LNCaP clone FGC (cell line): ENCODE measurements at regions not wholly inside any gene's neighbourhood (a gene's known extent, or its start where the extent isn't known, plus 50 kb on each side); places are given as distances from the start of the nearest gene placed in this dataset.

Experiments
- DNase-seq: peaks from one replicate; pipeline ENCODE4 v3.0.0-alpha.2; 2011; ENCODE audit warnings: low read depth
- H3K4me3 ChIP-seq: 2 replicates; pipeline ENCODE4 v1.5.1; 2011; ENCODE audit warnings: mild to moderate bottlenecking, low read depth, low read length, control low read depth
- CTCF ChIP-seq: IDR thresholded peaks from 2 replicates; pipeline ENCODE4 v1.5.1; 2012; ENCODE audit warnings: mild to moderate bottlenecking; ENCODE audit not compliant: control insufficient read depth, insufficient read depth; ENCODE audit errors: extremely low read depth

GRCh38 chrX:5586726-5587125 lies 641.9 kb downstream of the NLGN4X start:
- TF ChIP-seq CTCF = no peak
- H3K4me3 ChIP-seq = no peak overlapping the region
- DNase-seq = no peak

GRCh38 chrX:5575407-5575806 lies 653.3 kb downstream of the NLGN4X start:
- DNase-seq = no peak
- no peak for TF ChIP-seq CTCF

GRCh38 chrX:5568934-5569333 lies 659.7 kb downstream of the NLGN4X start:
- no peak overlapping the region for H3K4me3 ChIP-seq
- no peak for DNase-seq
- no peak for TF ChIP-seq CTCF

More at GRCh38 chrX:5575407-5575806, 653.3 kb downstream of the NLGN4X start:
- no peak overlapping the region for H3K4me3 ChIP-seq

GRCh38 chrX:5559386-5559785 lies 669.3 kb downstream of the NLGN4X start:
- H3K4me3 ChIP-seq = no peak overlapping the region
- DNase-seq = no peak
- no peak for TF ChIP-seq CTCF

GRCh38 chrX:5549512-5549911 lies 679.2 kb downstream of the NLGN4X start:
- no peak overlapping the region for H3K4me3 ChIP-seq
- DNase-seq = no peak
- no peak for TF ChIP-seq CTCF

- no peak for TF ChIP-seq CTCF
- H3K4me3 ChIP-seq = no peak overlapping the region
- DNase-seq = no peak
Observed at GRCh38 chrX:5537098-5537497, 691.6 kb downstream of the NLGN4X start.

- no peak for DNase-seq
- no peak for TF ChIP-seq CTCF
- H3K4me3 ChIP-seq = no peak overlapping the region
Observed at GRCh38 chrX:5536261-5536660, 692.4 kb downstream of the NLGN4X start.
